WI38 (cell line): ENCODE measurements at regions not wholly inside any gene's neighbourhood (a gene's known extent, or its start where the extent isn't known, plus 50 kb on each side); places are given as distances from the start of the nearest gene placed in this dataset.

Experiments used
- H3K4me3 ChIP-seq: 2 replicates; pipeline ENCODE4 v1.5.1; 2011; ENCODE audit warnings: low read depth, mild to moderate bottlenecking, control low read depth, low read length
- CTCF ChIP-seq: IDR thresholded peaks from 2 replicates; pipeline ENCODE4 v1.5.1; 2012; ENCODE audit warnings: low read depth, mild to moderate bottlenecking, control low read depth, low read length

GRCh38 chr4:14716691-14717090 lies 285.6 kb upstream of the CPEB2 start:
- no peak overlapping the region for H3K4me3 ChIP-seq
- no peak for TF ChIP-seq CTCF

GRCh38 chr4:14719053-14719452 lies 283.2 kb upstream of the CPEB2 start:
- no peak for TF ChIP-seq CTCF
- H3K4me3 ChIP-seq, result no peak overlapping the region

- TF ChIP-seq CTCF, result no peak
- H3K4me3 ChIP-seq, result no peak overlapping the region
Observed at GRCh38 chr4:14726441-14726840, 275.8 kb upstream of the CPEB2 start.

- no peak overlapping the region for H3K4me3 ChIP-seq
- TF ChIP-seq CTCF, result no peak
Observed at GRCh38 chr4:14726877-14727361, 275.4 kb upstream of the CPEB2 start.

GRCh38 chr4:14729282-14730000 lies 272.8 kb upstream of the CPEB2 start:
- no peak overlapping the region for H3K4me3 ChIP-seq
- no peak for TF ChIP-seq CTCF

GRCh38 chr4:14742054-14742453 lies 260.2 kb upstream of the CPEB2 start:
- TF ChIP-seq CTCF, result no peak

GRCh38 chr4:14743172-14743571 lies 259.1 kb upstream of the CPEB2 start:
- no peak overlapping the region for H3K4me3 ChIP-seq
- no peak for TF ChIP-seq CTCF

More at GRCh38 chr4:14742054-14742453, 260.2 kb upstream of the CPEB2 start:
- no peak overlapping the region for H3K4me3 ChIP-seq
